HG02588 (cell line): ENCODE measurements at regions not wholly inside any gene's neighbourhood (a gene's known extent, or its start where the extent isn't known, plus 50 kb on each side); places are given as distances from the start of the nearest gene placed in this dataset.

Experiments
- ATAC-seq: cut with Tn5 transposase; IDR thresholded peaks from one replicate; pipeline ENCODE4 v1.9.1; 2021; ENCODE audit warnings: mild to moderate bottlenecking, moderate library complexity; ENCODE audit not compliant: unreplicated experiment

GRCh38 chr3:23019596-23020300, 183.4 kb upstream of the UBE2E2 start:
- ATAC-seq = no peak

- no peak for ATAC-seq
Measured at GRCh38 chr3:23028294-23028693, 174.8 kb upstream of the UBE2E2 start.

GRCh38 chr3:23029001-23029400, 174.1 kb upstream of the UBE2E2 start:
- ATAC-seq = no peak

GRCh38 chr3:23035927-23036640, 167.0 kb upstream of the UBE2E2 start:
- no peak for ATAC-seq

GRCh38 chr3:23036728-23037127, 166.4 kb upstream of the UBE2E2 start:
- peak; percentile 82 for ATAC-seq

GRCh38 chr3:23038471-23038870, 164.7 kb upstream of the UBE2E2 start:
- ATAC-seq = no peak

- no peak for ATAC-seq
Measured at GRCh38 chr3:23041918-23042696, 161.0 kb upstream of the UBE2E2 start.

GRCh38 chr3:23044463-23044862, 158.7 kb upstream of the UBE2E2 start:
- ATAC-seq = no peak

- no peak for ATAC-seq
Measured at GRCh38 chr3:23046536-23046935, 156.6 kb upstream of the UBE2E2 start.

GRCh38 chr3:23051240-23052140, 151.6 kb upstream of the UBE2E2 start:
- no peak for ATAC-seq

- no peak for ATAC-seq
Measured at GRCh38 chr3:23052208-23052607, 150.9 kb upstream of the UBE2E2 start.

GRCh38 chr3:23052620-23053019, 150.5 kb upstream of the UBE2E2 start:
- no peak for ATAC-seq

- peak; percentile 49 for ATAC-seq
Measured at GRCh38 chr3:23055733-23056376, 147.3 kb upstream of the UBE2E2 start.

- no peak for ATAC-seq
Measured at GRCh38 chr3:23062582-23062981, 140.5 kb upstream of the UBE2E2 start.

- ATAC-seq = no peak
Measured at GRCh38 chr3:23062982-23063381, 140.1 kb upstream of the UBE2E2 start.

- no peak for ATAC-seq
Measured at GRCh38 chr3:23067116-23067515, 136.0 kb upstream of the UBE2E2 start.

GRCh38 chr3:23068016-23068728, 135.0 kb upstream of the UBE2E2 start:
- no peak for ATAC-seq

- peak; percentile 26 for ATAC-seq
Measured at GRCh38 chr3:23071296-23071695, 131.8 kb upstream of the UBE2E2 start.

- ATAC-seq = peak; percentile 66
Measured at GRCh38 chr3:23071758-23072157, 131.4 kb upstream of the UBE2E2 start.

- no peak for ATAC-seq
Measured at GRCh38 chr3:23072693-23073092, 130.4 kb upstream of the UBE2E2 start.
